ENCODE measurements at regions not wholly inside any gene's neighbourhood (a gene's known extent, or its start where the extent isn't known, plus 50 kb on each side); places are given as distances from the start of the nearest gene placed in this dataset.
A peak's percentile ranks its signal among the peaks of the same experiment; 100 is the strongest.
"Not testable (repeated sequence)": the region's sequence is repeated elsewhere in the genome, so short reads cannot be mapped to it uniquely, and the experiment has no call there.

DNA sequence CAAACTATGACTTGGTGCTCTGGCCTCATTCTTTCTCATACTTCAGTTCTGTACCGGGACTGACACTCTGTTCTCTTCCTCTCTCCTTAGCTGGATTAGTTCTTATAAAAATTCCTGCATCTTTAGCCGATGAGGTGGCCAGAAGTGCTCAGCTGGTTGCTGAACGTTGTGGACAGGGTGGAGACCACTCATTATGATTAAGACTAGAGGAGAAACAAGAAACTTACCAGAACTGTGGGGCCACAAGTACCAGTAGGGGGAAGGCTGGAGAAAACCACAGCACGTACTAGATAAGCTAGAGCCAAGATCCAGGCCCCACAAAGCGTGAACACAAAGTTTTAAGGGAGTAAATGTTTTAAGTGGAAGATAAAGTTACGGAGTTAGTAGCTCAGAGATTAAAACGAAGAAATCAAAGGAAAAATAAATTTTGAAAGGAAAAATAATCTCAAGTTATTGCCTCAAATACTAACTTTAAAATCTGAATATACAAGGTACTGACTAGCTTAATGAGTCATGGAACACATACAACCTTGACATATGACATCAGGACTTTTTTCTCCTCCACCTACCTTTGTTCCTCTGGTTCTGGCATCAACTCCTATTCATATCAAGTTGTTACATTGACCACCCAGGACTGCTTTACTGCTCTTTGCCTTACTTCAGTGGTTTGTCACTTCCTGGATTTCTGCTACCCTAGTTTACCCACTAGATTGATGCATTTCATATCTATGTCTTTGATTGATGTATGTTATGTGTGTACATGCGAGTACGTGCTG lies 469.0 kb downstream of the TFEC start:
- DNase-seq (ENCODE audit: low spot score), result peak; percentile 43

DNA sequence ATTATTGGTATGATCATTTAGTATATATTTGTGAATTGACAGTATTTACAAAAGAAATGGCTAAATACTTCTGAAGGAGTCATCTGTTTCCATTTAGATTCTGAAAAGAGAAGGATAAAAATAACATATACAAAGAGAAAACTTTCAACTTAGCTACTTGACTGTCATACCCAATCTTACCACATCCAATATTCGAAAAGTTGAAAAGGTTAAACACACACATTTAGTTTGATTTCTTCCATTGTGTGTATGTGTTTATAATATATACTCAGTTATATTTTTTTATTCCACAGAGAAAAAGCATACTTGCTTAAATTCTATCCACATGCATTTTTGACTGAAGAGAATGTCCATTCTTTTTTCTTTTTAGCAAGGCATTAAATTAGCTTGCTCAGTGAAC lies 470.7 kb downstream of the TFEC start:
- no peak for DNase-seq (ENCODE audit: low spot score)

DNA sequence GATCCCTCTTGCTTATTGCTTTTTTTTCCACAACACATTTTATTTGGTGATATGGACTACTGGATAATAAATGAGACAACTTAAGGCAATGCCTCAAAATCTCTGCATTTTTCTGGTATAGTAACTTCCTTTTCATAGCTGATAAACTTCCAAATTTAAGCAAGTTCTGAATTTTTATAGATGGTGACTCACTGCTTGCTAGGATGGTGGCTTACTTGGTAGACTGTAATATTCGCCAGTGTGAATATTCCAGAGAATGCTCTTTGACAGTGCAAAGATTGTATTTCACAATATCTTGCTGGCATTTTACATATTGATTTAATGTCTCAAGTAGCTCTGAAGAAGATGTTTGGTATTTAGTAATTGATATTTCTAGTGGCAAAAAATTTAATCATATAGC lies 472.4 kb downstream of the TFEC start:
- peak; percentile 77 for DNase-seq (ENCODE audit: low spot score)

DNA sequence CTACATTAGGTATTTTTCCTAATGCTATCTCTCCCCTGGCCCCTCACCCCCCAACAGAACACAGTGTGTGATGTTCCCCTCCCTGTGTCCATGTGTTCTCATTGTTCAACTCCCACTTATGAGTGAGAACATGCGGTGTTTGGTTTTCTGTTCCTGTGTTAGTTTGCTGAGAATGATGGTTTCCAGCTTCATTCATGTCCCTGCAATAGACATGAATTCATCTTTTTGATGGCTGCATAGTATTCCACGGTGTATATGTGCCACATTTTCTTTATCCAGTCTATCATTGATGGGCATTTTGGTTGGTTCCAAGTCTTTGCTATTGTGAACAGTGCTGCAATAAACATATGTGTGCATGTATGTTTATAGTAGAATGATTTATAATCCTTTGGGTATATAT lies 473.3 kb downstream of the TFEC start:
- DNase-seq (ENCODE audit: low spot score), result not testable (repeated sequence)

DNA sequence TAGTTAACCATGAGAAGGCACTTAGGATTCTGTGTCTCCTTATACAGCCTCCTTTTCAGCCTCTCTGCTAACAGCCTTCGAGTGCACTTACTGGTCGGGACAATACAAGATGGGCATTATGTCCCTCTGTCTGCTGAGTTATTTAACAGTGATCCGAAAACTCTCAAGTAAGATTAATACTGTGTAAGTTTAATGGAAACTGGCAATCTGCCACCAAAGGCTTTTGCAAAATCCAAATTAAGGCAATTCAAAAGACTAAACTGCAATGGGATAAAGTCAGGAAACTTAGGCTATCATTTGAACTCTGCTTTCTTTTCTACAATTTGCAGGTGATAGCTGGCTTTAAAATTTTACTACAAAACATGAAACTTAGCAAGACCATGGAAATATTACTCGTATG lies 477.8 kb downstream of the TFEC start:
- no peak for DNase-seq (ENCODE audit: low spot score)

DNA sequence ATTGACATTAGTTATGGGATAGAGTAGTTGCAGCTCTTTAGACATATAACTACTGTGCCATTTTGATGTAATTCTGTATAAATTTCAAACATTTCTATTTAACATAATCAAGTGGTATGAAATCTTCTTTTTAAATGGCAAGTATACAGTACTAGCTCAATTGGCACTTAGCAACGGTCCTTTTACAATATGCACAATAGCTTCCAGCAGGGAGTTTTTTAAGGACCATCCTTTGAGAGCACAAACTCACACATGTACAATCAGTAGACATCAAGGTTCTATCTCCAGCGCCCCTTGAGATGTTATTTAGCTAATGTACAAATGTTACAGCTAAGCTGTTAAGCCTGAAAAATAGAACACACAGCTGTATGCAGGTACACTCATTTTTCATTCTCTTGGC lies 480.7 kb downstream of the TFEC start:
- DNase-seq (ENCODE audit: low spot score), result no peak

DNA sequence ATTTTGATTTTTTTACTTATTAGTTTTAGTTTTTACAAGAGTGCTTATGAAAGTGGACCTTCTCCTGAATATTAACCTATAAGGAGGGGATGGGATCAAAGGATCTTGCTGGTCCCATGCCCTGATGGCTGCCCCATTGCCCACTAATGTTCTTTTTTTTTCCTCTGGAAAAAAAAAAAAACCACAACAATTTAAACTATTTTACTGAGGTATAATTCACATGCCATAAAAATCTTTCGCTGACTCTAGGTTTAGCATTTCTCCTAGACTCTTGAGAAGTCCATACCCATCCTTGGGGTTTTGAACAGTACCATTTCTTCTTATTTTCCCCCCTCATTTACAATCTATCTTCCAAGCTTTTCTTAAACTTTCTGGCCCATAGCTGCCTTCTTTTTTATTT lies 481.8 kb downstream of the TFEC start:
- no peak for DNase-seq (ENCODE audit: low spot score)

DNA sequence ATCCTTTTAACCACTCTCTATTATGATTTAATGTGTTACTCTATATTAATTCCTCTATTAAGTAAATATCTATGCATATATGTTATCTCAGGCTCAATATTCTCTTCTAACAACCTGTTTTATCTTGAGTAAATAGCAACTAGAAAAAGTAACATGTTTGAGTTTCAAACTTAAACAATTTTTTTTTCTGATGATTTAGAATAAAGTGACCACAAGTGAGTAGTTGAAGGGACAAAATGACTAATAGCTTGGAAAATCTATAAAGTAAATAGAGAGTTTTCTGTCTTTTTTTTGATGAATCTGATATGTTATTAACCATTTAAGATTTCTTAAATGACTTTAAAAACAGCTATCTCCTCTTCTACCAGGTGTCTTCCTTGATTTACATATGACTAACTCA lies 483.8 kb downstream of the TFEC start:
- no peak for DNase-seq (ENCODE audit: low spot score)

DNA sequence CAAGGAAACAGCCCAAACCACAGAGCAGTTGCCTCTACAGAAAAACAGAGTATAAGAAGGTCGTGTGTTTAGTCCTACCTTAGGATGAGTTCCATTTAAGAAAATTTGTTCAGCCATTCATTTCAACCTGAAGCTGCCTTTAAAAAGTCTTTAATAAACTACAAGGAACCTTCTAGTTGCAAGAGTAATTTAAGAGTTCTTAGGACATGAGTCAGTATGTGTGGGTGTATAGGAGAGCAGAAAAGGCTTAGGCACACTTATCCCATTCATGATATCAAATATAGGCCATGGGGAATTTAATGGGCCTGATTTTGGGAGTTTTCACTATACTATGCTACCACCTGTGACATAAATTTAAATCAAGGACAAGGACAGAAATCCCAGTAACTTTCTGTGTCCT lies 496.8 kb downstream of the TFEC start:
- DNase-seq (ENCODE audit: low spot score), result no peak

DNA sequence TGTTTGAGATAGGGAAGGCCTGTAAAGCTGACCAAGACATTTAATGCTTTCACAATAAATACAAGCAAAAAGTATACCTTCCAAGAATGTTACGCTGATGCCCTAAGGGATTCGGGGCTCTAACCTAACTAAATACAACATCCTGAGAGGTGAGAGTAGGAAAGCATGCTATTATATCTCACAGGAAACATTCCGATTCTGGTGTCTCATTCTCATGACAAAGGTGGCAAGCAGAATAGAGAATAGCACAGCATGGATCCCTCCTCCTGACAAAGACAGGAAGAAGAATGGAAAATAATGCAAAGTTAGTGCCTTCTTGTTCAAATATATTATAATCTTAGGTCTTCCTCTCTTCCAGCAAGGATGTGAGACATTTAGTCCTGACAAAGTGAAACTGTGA lies 504.3 kb downstream of the TFEC start:
- no peak for DNase-seq (ENCODE audit: low spot score)

DNA sequence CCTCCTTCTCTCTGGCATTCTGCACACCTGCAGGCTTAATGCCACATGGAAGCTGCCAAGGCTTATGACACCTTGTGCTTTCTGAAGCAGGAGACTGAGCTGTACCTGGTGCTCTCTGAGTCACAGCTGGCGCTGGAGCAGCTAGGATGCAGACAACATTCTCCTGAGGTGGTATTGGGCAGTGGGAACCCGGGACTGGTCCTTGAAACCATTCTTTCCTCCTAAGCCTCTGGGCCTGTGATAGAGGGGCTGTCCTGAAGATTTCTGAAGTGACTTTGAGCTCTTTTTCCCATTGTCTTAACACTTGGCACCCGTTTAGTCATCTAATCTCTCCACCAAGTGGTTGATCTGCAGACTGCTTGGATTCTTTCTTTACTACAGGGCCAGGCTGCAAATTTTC lies 508.4 kb downstream of the TFEC start:
- DNase-seq (ENCODE audit: low spot score), result no peak

DNA sequence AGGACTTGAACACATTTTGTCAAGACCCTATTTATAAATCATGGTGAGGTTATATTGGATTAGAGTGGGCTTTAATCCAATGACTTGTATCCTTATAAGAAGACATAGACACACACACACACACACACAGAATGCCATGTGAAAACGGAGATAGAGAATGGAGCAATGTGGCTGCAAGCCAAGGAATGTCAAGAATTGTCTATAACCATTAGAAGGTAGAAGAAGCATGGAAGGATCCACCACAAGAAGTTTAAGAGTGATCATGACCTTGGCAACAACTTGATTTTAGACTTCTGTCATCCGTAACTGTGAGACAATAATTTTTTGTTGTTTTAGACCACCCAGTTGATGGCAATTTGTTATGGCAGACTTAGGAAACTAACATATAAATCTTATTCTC lies 514.2 kb downstream of the TFEC start:
- DNase-seq (ENCODE audit: low spot score), result no peak

DNA sequence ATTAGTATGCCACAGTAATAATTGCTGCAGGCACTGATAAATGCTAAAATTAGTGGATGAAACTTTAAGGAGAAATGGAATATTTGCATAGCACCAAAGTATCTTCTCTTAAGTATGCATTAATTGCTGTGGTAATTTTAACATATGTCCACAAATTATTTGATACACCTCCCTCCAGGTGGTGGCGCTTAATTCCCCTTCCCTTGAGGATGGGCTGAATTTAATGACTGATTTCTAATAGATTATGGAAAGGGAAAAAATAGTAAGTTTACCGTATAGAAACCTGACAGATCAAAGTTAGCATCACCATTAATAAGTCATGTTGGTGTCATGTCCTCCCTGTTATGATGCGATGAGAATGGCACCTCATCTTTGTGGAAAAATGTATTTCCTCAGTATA lies 519.2 kb downstream of the TFEC start:
- no peak for DNase-seq (ENCODE audit: low spot score)

DNA sequence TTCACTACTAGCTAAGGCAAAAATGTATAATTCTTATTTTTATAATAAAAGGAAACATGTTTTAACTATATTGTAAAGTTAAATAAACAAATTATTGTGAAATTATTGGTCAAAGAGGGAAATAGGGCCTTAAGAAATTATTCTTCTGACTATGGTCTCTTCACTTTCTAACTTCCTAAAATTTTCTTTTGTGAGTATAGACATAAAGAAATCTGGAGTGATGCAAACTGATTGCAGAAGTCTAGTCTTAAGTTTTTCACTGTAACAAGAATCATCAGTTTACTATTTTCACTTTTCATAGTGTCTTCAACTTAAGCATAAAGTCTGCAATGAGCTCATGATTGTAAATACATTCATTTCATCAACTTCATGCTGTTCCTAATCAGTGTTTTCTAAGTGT lies 525.4 kb downstream of the TFEC start:
- DNase-seq (ENCODE audit: low spot score), result no peak

DNA sequence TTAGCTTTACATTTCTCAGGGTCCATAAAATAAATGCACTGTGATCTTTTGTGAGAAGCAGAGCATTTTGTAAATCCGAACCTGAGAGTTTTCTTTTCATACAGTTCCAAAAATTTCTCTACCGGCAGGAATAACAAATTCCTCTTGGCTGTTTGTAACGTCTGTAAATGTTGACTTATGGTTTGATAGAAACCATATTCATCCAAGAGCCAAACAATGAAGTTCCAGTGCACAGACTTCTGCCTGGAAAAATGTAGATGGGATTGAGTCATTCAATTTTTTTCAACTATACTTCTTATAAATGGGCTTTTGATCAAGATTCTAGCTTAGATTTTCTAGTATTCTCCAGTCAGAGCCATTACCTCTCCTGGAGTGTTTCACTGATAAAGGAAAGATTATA lies 530.6 kb downstream of the TFEC start:
- DNase-seq (ENCODE audit: low spot score), result peak; percentile 46

DNA sequence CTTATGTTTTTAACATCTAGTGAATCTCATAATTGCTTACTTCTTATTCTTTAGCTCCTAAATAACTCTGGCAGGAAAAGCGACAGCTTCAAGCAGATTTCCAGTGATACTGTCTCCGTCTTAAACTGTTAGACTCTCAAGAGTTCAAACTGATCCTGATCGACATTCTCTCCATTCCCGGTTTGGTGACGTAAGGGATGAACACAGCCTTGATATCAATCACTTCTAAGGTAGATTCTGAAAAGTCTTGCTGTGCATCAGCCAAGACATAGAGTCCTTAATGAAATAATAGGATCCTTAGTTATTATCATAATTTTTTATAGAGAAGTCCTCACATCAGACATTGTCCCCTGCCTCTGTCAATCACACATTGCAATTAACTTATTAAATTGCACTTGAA lies 534.6 kb downstream of the TFEC start:
- DNase-seq (ENCODE audit: low spot score), result no peak

DNA sequence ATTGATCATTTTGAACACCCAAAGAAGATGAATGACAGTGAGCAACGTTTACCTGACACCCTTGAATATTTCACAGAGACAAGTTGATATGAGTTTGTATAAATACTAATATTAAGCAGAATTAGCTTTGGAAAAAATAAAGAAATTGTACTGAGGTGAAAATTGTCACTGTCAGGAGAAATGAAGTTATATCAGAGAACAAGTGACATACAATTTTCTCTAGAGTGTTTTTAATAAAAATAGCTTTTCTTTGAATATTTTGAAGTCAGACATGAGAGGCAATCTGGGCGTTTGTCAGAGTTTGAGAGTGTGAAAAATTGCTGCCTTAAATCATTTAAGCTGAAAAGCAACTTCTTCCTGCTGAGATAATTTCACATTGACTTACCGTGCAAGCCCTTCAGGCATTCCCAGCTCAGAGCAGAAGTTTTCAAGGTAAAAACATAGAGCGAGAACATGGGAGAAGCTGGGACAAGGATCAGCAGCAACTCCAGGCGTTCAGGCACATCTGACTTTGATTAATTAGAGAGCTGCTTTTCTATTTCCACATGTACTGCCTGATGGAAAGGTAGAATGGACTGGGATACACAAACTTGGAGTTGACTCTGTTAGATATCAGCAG lies 535.9 kb downstream of the TFEC start:
- DNase-seq (ENCODE audit: low spot score), result peak; percentile 20

DNA sequence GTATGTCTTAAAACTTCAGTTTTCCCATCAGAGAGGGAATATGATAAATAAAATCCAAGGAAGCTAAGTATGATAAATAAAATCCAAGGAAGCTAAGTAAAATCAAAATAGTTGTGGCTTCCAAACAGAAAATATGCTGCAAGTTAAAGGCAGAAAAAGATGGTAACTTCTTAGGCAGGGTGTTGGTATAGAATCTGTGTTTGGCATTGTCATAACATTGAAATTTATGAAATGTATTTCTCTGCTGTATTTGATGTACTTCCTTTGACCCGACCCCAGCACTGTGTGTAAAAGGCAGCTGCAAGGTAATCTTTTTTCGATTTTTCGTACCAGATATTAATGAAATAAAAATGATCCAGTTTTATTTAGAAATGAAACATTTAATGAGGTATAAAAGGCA lies 537.2 kb downstream of the TFEC start:
- no peak for DNase-seq (ENCODE audit: low spot score)

DNA sequence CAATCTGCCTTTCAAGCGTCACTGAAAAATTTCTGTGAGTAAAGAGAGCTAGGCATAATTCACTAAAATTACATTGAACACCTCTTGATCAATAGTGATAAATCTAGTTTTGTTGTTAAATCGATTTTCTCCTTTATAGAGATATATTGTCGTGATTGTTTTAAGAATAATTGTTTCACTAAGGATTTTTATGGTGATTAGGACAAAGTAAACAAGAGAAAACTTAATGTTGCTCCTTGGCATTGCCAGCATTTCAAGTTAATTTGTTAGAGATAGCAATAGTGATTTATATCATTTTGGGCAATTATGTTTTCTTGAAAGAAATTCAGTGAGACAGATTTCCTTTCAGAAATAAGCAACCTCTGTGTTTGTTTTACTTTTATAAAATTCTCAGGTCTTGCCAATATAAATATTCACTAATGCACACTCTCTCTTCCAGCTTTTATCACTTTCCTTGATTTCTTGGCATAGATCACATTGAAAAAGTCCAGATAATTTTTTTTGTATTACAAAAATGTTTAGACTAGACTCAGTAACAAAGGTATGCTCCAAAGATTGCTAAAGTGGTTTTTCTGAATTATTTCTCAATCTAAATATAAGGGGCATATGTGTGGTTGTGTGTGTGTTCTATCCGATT lies 538.7 kb downstream of the TFEC start:
- no peak for DNase-seq (ENCODE audit: low spot score)

DNA sequence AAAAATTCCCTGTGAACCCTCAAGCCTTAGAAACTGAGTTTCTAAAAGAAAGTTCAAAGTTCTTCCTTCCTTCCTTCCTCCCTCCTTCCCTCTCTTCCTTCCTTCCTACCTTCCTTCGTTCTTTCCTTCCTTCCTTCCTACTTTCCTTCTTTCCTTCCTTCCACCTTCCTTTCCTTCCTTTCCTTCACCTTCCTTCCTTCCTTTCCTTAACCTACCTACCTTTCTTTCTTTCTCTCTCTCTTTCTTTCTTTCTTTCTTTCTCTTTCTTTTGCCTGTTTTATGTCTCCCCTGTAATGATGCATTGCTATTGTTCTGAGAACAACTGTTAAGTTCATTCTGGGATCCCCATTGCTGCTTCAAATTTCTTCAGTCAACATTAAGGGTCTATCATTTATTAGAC lies 551.1 kb downstream of the TFEC start:
- DNase-seq (ENCODE audit: low spot score), result no peak

DNA sequence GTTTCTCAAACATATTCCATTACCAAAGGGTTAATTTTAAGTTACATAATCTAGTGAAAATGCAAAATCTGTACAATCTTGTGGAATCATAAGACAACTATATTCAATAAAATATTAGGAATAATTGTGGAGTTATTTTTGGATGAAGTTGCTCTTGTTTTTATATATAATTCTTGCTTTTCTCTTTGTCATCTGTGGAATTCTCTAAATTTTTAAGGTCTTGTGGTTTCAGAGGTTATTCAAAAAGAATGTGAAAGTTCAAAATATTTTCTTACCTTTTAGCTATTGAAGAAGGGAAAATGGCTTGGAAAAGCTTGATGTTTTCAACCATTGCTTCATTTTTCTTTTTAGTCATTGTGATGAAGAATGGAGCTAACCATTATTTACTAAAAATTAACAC lies 552.1 kb downstream of the TFEC start:
- no peak for DNase-seq (ENCODE audit: low spot score)

DNA sequence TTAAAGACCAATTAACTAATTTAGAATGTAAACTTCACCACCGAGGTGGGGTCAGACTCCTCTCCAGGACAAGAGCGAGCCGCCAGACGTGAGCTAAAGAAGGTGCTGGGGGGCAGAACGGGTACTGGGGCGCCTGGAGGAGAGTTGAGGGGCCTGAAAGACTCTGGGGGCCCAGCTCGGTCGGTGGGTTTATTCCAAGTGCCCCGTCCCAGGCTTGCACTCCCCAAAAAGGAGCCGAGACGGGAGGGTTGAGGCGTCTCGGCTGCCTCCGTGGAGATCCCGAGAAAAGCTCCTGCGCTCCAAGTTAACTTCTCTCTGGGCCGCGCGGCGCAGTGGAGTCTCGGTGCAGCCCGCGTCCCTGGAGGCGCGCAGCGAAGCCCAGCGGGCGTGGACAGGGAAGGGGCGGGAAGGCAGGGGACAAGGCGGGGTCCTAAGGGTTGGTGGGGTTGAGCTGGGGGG lies 553.3 kb downstream of the TFEC start:
- DNase-seq (ENCODE audit: low spot score), result peak; percentile 53

DNA sequence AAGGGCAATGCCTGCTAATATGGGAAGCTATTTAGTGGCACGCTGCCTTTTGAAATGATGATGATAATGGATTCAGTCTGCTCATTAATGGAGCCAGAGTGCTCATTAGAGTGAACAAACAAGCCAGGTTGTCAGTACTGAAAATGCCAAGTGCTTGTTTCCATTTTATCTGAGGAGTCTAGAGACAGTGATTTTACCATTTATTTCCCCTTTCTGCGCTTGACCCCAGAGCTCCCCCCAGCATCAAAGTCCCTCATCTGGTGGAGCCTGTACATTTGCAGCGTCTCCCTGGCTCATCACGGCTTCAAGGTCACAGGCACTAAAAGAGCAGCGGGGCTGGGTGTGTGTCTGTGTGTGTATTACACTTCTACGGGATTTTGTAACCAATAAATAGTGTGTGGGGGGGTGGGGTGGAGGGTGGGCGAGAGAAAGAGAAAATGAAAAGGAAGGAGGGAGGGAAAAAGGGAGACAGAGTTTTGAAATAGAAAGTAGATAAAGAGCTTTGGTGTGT lies 553.8 kb downstream of the TFEC start:
- DNase-seq (ENCODE audit: low spot score), result peak; percentile 28

All from umbilical cord (tissue), 1 donor.